ENCODE measurements at regions not wholly inside any gene's neighbourhood (a gene's known extent, or its start where the extent isn't known, plus 50 kb on each side); places are given as distances from the start of the nearest gene placed in this dataset.

- H3K4me3 Mint-ChIP-seq: no peak overlapping the region
- no peaks in the 10 kb centered on the region for H3K4me1 ChIP-seq (ENCODE audit: control insufficient read depth, insufficient read depth, low read length)
- no peaks in the 10 kb centered on the region for H3K36me3 Mint-ChIP-seq (ENCODE audit: low read depth)
- H3K4me1 Mint-ChIP-seq: peaks cover 4% of the 10 kb centered on the region
- H3K27ac Mint-ChIP-seq: no peak overlapping the region
- H3K9me3 ChIP-seq (ENCODE audit: control insufficient read depth, low read length): no peaks in the 10 kb centered on the region
- no peaks in the 10 kb centered on the region for H3K9me3 Mint-ChIP-seq
- no peaks in the 10 kb centered on the region for H3K27me3 Mint-ChIP-seq (ENCODE audit: insufficient read depth)
- H3K36me3 ChIP-seq (ENCODE audit: control insufficient read depth, insufficient read depth, low read length): no peaks in the 10 kb centered on the region
- H3K27ac ChIP-seq (ENCODE audit: low read depth, low read length): no peak overlapping the region
- TF ChIP-seq CTCF (conservative IDR thresholded peaks at IDR 0.05): no peak
- no peak overlapping the region for H3K9ac ChIP-seq (ENCODE audit: extremely low read depth, low read length, poor library complexity, severe bottlenecking)
- no peak for DNase-seq
- WGBS, 2 experiments (ENCODE audit: insufficient coverage in 1 of 2, insufficient read length in 1 of 2): 93 to 95% methylated on average over 7 of the region's 7 CpGs
- no peaks in the 10 kb centered on the region for H3K27me3 ChIP-seq (ENCODE audit: control insufficient read depth, insufficient read depth, low read length, poor library complexity, severe bottlenecking)
- H3K4me3 ChIP-seq (ENCODE audit: low read length): no peak overlapping the region
Observed at GRCh38 chr2:198587240-198587639, 782.8 kb downstream of the PLCL1 start.

- no peak for DNase-seq
- Mint-ChIP-seq H3K27me3 (ENCODE audit: insufficient read depth) (no peaks in the 10 kb centered on the region), H3K36me3 (ENCODE audit: low read depth) (no peaks in the 10 kb centered on the region), H3K9me3 (peaks cover 2% of the 10 kb centered on the region), H3K4me3 (no peak overlapping the region), H3K4me1 (peaks cover 16% of the 10 kb centered on the region), H3K27ac (no peak overlapping the region)
- H3K4me3 ChIP-seq (ENCODE audit: low read length): no peak overlapping the region
- 76 to 100% methylated on average over 1 to 4 of the region's 4 CpGs for WGBS, 2 experiments (ENCODE audit: insufficient coverage in 1 of 2, insufficient read length in 1 of 2)
- H3K9ac ChIP-seq (ENCODE audit: extremely low read depth, low read length, poor library complexity, severe bottlenecking): no peak overlapping the region
- H3K9me3 ChIP-seq (ENCODE audit: control insufficient read depth, low read length): no peaks in the 10 kb centered on the region
- TF ChIP-seq CTCF (conservative IDR thresholded peaks at IDR 0.05): no peak
- H3K27ac ChIP-seq (ENCODE audit: low read depth, low read length): no peak overlapping the region
- no peaks in the 10 kb centered on the region for H3K36me3 ChIP-seq (ENCODE audit: control insufficient read depth, insufficient read depth, low read length)
- H3K27me3 ChIP-seq (ENCODE audit: control insufficient read depth, insufficient read depth, low read length, poor library complexity, severe bottlenecking): no peaks in the 10 kb centered on the region
- no peaks in the 10 kb centered on the region for H3K4me1 ChIP-seq (ENCODE audit: control insufficient read depth, insufficient read depth, low read length)
Observed at GRCh38 chr2:198571393-198571792, 767.0 kb downstream of the PLCL1 start.

GRCh38 chr2:198558176-198558575 is 753.8 kb downstream of the PLCL1 start:
- WGBS, 2 experiments (ENCODE audit: insufficient coverage in 1 of 2, insufficient read length in 1 of 2): 100% methylated on average over 1 to 2 of the region's 2 CpGs

More at GRCh38 chr2:198558176-198558575, 753.8 kb downstream of the PLCL1 start:
- Histone ChIP-seq H3K4me1 (ENCODE audit: control insufficient read depth, insufficient read depth, low read length) (no peaks in the 10 kb centered on the region), H3K4me3 (ENCODE audit: low read length) (no peak overlapping the region), H3K27me3 (ENCODE audit: control insufficient read depth, insufficient read depth, low read length, poor library complexity, severe bottlenecking) (no peaks in the 10 kb centered on the region), H3K36me3 (ENCODE audit: control insufficient read depth, insufficient read depth, low read length) (no peaks in the 10 kb centered on the region), H3K9me3 (ENCODE audit: control insufficient read depth, low read length) (peaks cover 17% of the 10 kb centered on the region), H3K27ac (ENCODE audit: low read depth, low read length) (no peak overlapping the region), H3K9ac (ENCODE audit: extremely low read depth, low read length, poor library complexity, severe bottlenecking) (no peak overlapping the region)
- no peak overlapping the region for H3K27ac Mint-ChIP-seq
- DNase-seq: no peak
- peaks cover 24% of the 10 kb centered on the region for H3K9me3 Mint-ChIP-seq
- H3K4me3 Mint-ChIP-seq: no peak overlapping the region
- no peaks in the 10 kb centered on the region for H3K27me3 Mint-ChIP-seq (ENCODE audit: insufficient read depth)
- TF ChIP-seq CTCF (conservative IDR thresholded peaks at IDR 0.05): no peak
- no peaks in the 10 kb centered on the region for H3K36me3 Mint-ChIP-seq (ENCODE audit: low read depth)
- H3K4me1 Mint-ChIP-seq: no peaks in the 10 kb centered on the region

All from endodermal cell (in vitro differentiated cells).